Large intestine (tissue), 3 donors: ENCODE measurements at regions not wholly inside any gene's neighbourhood (a gene's known extent, or its start where the extent isn't known, plus 50 kb on each side); places are given as distances from the start of the nearest gene placed in this dataset.
A peak's percentile ranks its signal among the peaks of the same experiment; 100 is the strongest.

Experiments used
- DNase-seq, 2 donors: peaks; one replicate each; pipeline versions ENCODE4 v3.0.0 to v3.0.0-alpha.2; 2013
- H3K27ac ChIP-seq: one replicate; pipeline ENCODE4 v1.5.1; 2013; ENCODE audit warnings: low read length
- H3K27me3 ChIP-seq: 2 replicates; pipeline ENCODE4 v1.6.1; 2013; ENCODE audit warnings: low read length; ENCODE audit not compliant: control insufficient read depth, insufficient read depth
- H3K36me3 ChIP-seq: 2 replicates; pipeline ENCODE4 v1.6.1; 2013; ENCODE audit warnings: low read length; ENCODE audit not compliant: control insufficient read depth, insufficient read depth
- H3K4me1 ChIP-seq: one replicate; pipeline ENCODE4 v1.6.1; 2013; ENCODE audit warnings: low read length; ENCODE audit not compliant: control insufficient read depth, insufficient read depth
- H3K4me3 ChIP-seq: one replicate; pipeline ENCODE4 v1.5.1; 2013; ENCODE audit warnings: low read length
- H3K9me3 ChIP-seq: one replicate; pipeline ENCODE4 v1.6.1; 2013; ENCODE audit warnings: mild to moderate bottlenecking, low read depth, low read length, moderate library complexity; ENCODE audit not compliant: control insufficient read depth
- WGBS: methylation state at CpG from one replicate; pipeline ENCODE4 v1.1.5; 2013; ENCODE audit warnings: low lambda C conversion rate; ENCODE audit not compliant: insufficient coverage; 5-methylcytosine and 5-hydroxymethylcytosine counted together

DNA sequence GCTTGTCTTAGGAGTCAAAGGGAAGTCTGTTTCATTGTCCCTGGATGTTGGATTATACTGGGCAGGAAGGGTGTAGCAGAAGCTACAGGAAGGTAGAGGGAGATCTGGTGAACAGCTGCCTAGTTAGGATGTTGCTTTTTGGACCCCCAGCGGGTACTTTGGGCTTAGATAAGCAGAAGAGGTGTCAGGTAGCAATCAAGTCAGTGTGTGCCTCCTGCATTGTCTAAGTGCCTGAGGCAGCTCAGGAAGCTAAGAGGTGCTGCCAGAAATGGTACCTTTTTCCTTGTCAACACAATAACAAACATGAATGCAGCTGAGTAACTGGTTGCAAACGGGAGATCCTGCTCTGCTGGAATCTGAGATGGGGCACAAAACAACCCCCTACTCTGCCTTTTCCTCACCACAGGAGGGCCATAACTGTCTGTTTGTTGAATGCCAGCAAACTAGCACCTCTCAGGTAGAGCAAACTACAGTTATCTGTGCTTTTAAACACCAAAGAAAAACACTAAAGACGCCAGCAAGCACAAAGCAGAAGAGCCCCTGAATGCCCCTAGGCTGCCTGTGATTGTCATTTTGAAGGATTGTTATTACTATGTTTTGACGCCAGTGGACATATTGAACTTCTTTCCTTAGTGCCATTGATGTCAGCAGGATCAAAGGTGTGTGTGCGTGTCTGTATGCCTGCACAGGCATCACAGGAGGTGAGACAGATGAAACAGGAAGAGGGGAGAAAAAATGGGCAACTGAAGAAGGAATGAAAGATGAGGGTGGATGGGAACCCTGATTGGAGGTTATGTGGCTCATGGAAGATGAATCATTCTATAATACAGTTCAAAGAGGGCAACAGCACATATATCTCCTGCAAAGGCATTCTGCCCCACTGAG is 151.4 kb downstream of the ETAA1 start:
- Histone ChIP-seq H3K36me3 (no peaks in the 10 kb centered on the region), H3K27me3 (no peaks in the 10 kb centered on the region), H3K4me1 (no peaks in the 10 kb centered on the region), H3K27ac (no peak overlapping the region), H3K4me3 (no peak overlapping the region), H3K9me3 (no peaks in the 10 kb centered on the region)
- no peak for DNase-seq
- 71% methylated on average over 1 of the region's 5 CpGs for WGBS

DNA sequence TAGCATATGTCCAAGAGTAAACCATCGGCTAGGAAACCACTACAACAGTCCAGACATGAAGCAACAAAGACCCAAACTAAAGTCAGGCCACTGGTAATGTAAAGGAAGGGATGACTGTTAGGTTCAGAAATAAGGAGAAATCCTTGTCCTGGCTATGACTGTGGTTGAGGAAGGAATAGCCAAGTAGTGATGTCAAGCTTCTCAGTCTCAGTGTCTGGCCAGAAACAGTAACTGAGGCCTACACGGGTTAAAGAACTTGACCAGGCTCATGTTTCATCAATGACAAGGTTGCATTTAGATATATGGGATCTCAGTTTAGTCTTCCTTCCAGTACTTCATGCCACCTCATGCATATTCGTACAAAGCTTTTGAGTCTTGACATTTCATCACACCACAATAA is 162.0 kb downstream of the ETAA1 start:
- H3K27ac ChIP-seq, result no peak overlapping the region
- 100% methylated on average over 3 of the region's 3 CpGs for WGBS
- no peaks in the 10 kb centered on the region for H3K27me3 ChIP-seq
- H3K4me1 ChIP-seq, result peaks cover 7% of the 10 kb centered on the region
- H3K36me3 ChIP-seq, result no peaks in the 10 kb centered on the region
- DNase-seq, result no peak
- H3K9me3 ChIP-seq, result no peaks in the 10 kb centered on the region
- H3K4me3 ChIP-seq, result no peak overlapping the region

DNA sequence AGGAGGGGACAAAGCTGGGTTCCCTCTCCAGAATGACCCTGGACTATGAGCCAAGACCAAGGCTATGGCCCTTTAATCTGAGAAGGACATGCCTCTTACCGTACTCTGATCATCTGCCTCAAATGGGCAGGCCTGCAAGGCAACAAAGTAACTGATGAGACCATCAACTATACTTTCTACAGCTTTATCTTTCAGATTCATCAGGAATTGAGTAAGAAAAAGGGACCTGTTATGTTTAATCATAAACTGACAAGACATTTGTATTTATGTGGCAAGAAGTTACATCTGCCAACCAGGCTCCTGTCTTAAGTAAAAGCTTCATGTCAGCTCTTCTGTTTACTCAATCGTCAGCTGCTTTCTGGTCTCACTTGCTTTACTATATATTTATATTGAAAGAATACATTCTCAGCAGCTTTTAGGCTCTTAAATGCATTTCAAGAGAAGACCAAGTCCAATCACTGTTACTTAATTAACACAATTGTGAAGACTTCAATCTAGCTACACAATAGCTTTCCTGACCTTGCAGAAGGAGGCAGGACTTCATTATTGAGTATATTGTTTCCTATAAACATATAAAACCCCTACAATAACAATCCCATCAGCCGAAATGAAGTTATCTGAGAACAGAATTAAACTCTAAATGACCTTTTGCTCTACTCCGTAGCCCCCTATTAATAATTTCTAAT is 163.8 kb downstream of the ETAA1 start:
- Histone ChIP-seq H3K4me1 (peaks cover 7% of the 10 kb centered on the region), H3K9me3 (no peaks in the 10 kb centered on the region), H3K4me3 (no peak overlapping the region), H3K36me3 (no peaks in the 10 kb centered on the region), H3K27me3 (no peaks in the 10 kb centered on the region), H3K27ac (peak overlapping the region; percentile 22)
- 43% methylated on average over 1 of the region's 4 CpGs for WGBS
- peak in 1 of 2 donors; percentile 13 for DNase-seq

GRCh38 chr2:67561457-67561965 is 164.4 kb downstream of the ETAA1 start:
- WGBS, result 10% methylated on average over 2 of the region's 8 CpGs
- DNase-seq, result peak; percentile 57 to 74

DNA sequence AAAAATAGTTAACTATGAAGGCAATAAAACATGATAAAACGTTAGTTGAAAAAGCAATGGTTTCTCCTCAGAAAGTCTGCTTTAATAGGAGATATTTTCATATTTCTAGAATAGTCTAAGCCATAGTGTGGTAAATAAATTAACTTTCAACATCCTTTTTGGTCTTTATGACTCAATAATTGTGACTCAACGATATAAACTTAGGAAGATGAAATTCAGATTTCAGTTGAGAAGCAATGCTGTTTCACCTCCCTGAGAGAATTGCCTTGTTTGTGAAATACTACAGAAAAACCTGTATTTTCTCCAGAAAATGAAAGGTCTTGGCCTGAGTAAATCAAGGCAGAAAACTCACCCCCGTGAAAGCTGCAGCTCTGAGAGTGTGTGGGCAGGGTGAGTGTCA is 166.9 kb downstream of the ETAA1 start:
- Histone ChIP-seq H3K4me3 (no peak overlapping the region), H3K27ac (no peak overlapping the region)

More at GRCh38 chr2:67561457-67561965, 164.4 kb downstream of the ETAA1 start:
- Histone ChIP-seq H3K27ac (peak overlapping the region; percentile 22), H3K4me3 (no peak overlapping the region), H3K27me3 (no peaks in the 10 kb centered on the region), H3K4me1 (peaks cover 7% of the 10 kb centered on the region), H3K36me3 (no peaks in the 10 kb centered on the region), H3K9me3 (no peaks in the 10 kb centered on the region)

GRCh38 chr2:67564626-67565025 is 167.5 kb downstream of the ETAA1 start:
- H3K27ac ChIP-seq, result no peak overlapping the region
- no peak overlapping the region for H3K4me3 ChIP-seq
- WGBS, result no CpG with 5 or more reads among the region's 3 CpGs
- peaks cover 7% of the 10 kb centered on the region for H3K4me1 ChIP-seq
- H3K9me3 ChIP-seq, result no peaks in the 10 kb centered on the region
- H3K36me3 ChIP-seq, result no peaks in the 10 kb centered on the region
- no peaks in the 10 kb centered on the region for H3K27me3 ChIP-seq
- no peak for DNase-seq

More for the DNA sequence above, 166.9 kb downstream of the ETAA1 start:
- DNase-seq, result no peak
- H3K4me1 ChIP-seq, result peaks cover 7% of the 10 kb centered on the region
- WGBS, result 58% methylated on average over 2 of the region's 3 CpGs
- no peaks in the 10 kb centered on the region for H3K36me3 ChIP-seq
- H3K9me3 ChIP-seq, result no peaks in the 10 kb centered on the region
- H3K27me3 ChIP-seq, result no peaks in the 10 kb centered on the region

DNA sequence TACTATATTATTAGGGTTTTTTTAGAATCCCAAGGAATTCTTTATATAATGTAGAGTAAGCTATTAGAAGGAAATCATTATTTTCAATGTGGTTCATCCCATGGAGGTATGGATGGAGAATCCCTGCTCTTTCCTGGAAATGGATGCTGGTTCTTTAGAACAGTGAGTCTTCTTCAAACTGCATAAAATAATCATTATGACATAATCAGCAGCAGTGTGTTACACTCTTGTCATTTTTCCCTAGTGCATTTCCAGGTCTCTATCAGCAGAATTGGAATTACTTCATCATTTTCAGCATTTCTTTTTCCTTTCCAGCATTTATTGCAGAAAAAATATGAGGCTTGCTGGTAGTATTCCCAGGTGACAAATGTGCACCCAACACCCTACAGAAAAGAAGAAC is 168.1 kb downstream of the ETAA1 start:
- Histone ChIP-seq H3K36me3 (no peaks in the 10 kb centered on the region), H3K4me3 (no peak overlapping the region), H3K9me3 (no peaks in the 10 kb centered on the region), H3K27ac (no peak overlapping the region), H3K27me3 (no peaks in the 10 kb centered on the region), H3K4me1 (peaks cover 7% of the 10 kb centered on the region)
- no peak for DNase-seq

GRCh38 chr2:67565761-67566160 is 168.6 kb downstream of the ETAA1 start:
- no peaks in the 10 kb centered on the region for H3K36me3 ChIP-seq
- H3K4me1 ChIP-seq, result peaks cover 7% of the 10 kb centered on the region
- no peak for DNase-seq
- H3K4me3 ChIP-seq, result no peak overlapping the region
- no peaks in the 10 kb centered on the region for H3K9me3 ChIP-seq
- H3K27me3 ChIP-seq, result no peaks in the 10 kb centered on the region
- WGBS, result no CpG with 5 or more reads among the region's 6 CpGs
- H3K27ac ChIP-seq, result no peak overlapping the region

- Histone ChIP-seq H3K27me3 (no peaks in the 10 kb centered on the region), H3K36me3 (no peaks in the 10 kb centered on the region), H3K4me1 (peaks cover 6% of the 10 kb centered on the region), H3K27ac (no peak overlapping the region), H3K4me3 (no peak overlapping the region), H3K9me3 (no peaks in the 10 kb centered on the region)
- no peak for DNase-seq
These were observed 169.2 kb downstream of the ETAA1 start for GRCh38 chr2:67566285-67566684.

- no peak for DNase-seq
- H3K27ac ChIP-seq, result no peak overlapping the region
- H3K27me3 ChIP-seq, result no peaks in the 10 kb centered on the region
- H3K4me3 ChIP-seq, result no peak overlapping the region
- H3K36me3 ChIP-seq, result no peaks in the 10 kb centered on the region
- no peaks in the 10 kb centered on the region for H3K9me3 ChIP-seq
- H3K4me1 ChIP-seq, result no peaks in the 10 kb centered on the region
- 60% methylated on average over 1 of the region's 5 CpGs for WGBS
These were observed 170.0 kb downstream of the ETAA1 start for GRCh38 chr2:67566958-67567635.
